ENCODE measurements at regions not wholly inside any gene's neighbourhood (a gene's known extent, or its start where the extent isn't known, plus 50 kb on each side); places are given as distances from the start of the nearest gene placed in this dataset.
"Not testable (repeated sequence)": the region's sequence is repeated elsewhere in the genome, so short reads cannot be mapped to it uniquely, and the experiment has no call there.

DNA sequence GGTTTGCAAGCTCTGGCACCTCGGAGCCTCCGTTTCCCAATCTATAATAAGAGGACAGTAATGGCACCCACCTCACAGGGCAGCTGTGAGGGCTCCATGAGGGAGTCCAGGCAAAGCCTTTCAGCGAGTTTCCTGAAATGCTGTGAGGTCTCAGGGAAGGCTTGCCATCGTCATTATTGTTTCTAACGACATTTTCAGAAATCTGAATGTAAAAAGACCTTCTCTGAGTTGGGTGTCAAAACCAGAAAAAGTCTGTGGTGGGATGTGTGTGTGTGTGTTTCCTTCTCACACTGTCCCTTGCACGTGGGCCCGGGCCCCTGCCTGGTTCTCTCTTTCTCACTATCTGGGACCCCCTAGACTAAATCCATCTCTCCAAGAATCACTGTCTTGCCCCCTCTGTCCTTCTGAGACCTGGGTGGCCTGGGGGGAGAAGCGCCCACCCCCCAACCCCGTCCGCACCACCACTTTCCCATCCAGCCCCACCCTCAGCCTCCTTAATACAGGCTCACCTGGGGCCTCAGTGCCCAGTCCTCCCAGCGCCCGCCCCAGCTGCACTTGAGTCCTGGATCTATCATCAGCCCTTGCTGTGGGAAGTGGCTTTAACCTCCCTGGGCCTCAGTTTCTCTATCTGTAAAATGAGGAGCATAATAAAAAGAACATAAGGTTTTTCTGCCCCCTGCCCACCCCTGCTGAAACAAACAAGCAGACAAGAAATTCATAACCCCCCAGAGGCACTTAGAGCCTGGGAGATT lies 180.3 kb downstream of the C9orf50 start:
- FAIRE-seq: no peak

DNA sequence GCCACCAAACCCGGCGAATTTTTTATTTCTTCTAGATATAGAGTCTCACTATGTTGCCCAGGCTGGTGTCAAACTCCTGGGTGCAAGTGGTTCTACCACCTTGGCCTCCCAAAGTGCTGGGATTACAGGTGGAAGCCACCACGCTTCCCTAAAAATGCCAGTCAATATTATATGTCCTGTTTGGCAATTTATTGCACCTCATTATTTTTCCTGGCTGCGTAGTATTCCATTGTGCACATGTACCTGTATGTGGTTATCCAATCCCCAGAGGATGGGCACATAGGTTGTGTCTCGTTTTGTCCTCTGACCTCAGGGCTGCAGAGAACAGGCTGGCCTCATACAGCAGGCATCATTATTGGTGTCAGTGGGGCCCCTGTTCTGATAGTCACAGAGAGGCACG lies 181.7 kb downstream of the C9orf50 start:
- FAIRE-seq (no peak), DNase-seq (ENCODE audit: insufficient read length, low spot score) (no peak)

More for the DNA sequence above, 180.3 kb downstream of the C9orf50 start:
- no peak for DNase-seq (ENCODE audit: insufficient read length, low spot score)

DNA sequence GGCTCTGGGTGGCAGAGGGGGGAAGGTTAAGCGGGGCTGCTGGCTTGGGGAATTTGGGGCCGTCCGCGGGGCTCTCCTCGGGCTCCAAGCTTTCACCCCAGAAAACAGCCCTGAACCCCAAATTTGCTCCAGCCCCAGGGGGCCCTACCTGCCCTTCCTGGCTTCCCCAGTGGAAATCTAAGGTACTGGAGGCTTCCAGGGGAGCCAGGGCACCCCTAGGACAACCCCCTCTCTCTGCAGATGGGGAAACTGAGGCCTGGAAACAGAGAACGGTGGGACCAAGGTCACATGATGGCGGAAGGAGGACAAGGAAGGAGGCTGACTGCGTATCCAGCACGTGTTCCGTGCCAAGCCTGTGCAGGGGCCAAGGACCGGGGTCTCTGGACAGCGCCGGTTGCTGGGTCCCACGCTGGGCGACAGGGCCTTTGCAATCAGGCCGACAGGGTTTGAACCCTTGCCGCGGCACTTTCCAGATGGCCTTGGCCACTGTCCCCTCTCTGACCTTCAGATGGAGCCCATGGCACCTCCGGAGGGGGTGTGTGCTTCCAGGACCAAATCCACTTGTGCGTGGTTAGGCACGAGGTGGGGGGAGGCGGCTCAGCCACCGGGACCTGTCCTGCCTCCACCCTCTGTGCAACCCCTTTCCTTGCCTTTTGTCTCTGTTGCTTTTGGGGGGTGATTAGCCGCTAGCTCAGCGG lies 183.1 kb downstream of the C9orf50 start:
- no peak for FAIRE-seq
- DNase-seq (ENCODE audit: insufficient read length, low spot score): no peak

DNA sequence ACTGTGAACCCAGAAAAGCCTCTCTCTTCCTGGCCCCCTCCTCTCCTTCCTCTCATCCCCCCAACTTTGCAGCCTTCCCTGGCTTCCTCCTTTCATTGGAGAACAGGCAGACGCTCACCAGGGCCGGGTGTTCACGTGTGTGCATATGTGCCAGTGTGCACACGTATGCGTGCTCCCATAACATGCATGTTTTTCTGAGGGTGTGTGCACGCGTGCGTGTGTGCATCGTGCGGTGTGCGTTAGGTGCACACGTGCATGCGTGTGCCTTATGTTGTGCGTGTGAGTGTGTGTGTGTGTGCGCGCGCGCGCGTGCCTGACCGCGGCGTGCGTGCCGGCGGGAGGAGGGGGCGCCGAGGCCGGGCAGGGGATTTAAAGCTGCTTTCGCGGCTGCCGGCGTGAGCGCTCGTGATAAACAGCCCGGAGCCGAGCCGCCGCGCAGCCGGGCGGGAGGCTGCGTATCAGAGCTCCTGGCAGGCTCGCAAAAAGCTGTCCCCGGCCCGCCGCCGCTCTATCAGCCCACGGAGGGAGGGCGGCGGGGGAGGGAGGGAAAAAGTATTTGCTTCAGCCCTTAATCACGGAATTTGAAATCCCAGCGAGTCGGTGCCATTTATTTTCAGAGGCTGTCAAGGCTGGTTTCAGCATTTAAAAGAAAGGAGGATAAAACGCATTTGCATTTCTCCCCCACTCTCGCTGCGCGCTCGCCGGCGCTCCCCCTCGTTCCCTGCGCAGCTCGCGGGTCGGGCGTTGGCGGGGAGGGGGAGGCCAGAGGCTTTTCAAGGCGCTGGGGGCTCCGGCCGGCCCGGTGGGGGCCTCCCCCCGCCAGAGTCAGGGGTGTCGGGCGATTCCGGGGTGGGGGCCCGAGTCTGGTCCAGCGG lies 183.9 kb downstream of the C9orf50 start:
- FAIRE-seq: no peak
- no peak for DNase-seq (ENCODE audit: insufficient read length, low spot score)

DNA sequence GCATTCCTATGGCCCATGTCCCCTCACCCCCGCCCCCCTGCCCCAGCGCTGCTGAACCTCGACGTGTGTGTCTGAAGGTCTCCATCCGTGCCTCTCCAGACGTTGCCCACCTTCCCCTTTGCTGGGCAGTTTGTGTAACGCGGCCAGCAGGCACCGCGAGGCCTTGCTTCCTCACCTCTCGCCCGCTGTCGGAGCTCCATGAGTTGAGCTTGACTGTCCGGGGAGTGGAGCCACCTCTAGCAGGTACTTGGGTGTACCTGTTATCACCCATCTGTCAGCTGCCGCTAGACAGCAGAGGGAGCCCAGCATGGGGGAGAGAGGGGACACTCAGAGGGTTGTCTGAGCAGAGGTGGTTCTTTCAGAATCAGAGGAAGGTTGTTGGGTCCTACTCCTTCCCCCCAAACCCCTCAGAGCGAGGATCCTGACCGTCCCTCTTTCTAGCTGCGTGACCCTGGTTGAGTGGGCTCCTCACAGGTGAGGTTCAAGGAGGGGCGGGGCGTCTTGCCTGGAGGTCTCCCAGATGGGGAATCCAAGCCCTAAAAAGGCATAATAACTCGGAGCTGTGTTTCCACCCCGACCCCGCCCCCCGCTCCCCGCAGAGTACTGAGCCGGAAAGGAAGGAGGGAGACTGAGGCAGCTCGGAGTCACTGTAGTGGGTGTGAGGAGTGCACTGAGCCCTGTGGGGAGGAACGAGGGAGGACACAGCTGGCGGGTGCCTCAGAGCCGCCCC lies 184.7 kb downstream of the C9orf50 start:
- DNase-seq (ENCODE audit: insufficient read length, low spot score) (no peak), FAIRE-seq (no peak)

DNA sequence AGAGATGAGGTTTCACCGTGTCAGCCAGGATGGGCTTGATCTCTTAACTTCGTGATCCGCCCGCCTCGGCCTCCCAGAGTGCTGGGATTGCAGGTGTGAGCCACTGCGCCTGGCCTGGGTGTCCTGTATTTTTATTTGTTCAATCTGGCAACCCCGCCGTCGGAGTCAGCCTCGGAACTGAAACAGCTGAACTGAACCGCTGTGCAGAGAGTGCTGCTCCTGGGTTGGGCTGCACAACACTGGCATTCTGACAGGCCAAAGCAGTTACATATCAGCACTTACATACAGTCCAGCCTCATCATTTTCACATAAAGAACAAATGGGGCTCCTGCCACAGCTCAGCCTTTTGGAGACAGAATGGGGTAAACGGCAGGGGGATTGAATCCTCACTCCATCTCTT lies 185.6 kb downstream of the C9orf50 start:
- no peak for DNase-seq (ENCODE audit: insufficient read length, low spot score)
- no peak for FAIRE-seq

DNA sequence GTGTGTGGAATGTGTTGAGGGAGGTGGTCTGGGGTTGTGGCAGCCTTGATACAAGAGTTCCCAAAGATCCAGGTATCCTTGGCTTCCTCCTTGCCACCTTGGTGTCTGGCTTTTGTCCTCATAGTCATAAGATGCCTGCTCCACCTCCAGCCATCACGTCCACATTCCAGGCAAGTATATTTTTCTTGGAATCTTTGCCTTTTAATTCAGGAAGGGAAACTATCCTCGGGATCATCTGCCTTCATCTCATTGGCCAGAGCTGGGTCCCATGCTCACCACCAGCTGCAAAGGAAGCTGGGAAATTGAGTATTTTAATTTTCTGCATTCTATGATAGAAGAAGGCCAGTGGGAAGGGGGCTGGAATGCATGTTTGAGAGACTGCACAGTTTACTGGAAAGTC lies 186.7 kb downstream of the C9orf50 start:
- DNase-seq (ENCODE audit: insufficient read length, low spot score): no peak
- FAIRE-seq: no peak

DNA sequence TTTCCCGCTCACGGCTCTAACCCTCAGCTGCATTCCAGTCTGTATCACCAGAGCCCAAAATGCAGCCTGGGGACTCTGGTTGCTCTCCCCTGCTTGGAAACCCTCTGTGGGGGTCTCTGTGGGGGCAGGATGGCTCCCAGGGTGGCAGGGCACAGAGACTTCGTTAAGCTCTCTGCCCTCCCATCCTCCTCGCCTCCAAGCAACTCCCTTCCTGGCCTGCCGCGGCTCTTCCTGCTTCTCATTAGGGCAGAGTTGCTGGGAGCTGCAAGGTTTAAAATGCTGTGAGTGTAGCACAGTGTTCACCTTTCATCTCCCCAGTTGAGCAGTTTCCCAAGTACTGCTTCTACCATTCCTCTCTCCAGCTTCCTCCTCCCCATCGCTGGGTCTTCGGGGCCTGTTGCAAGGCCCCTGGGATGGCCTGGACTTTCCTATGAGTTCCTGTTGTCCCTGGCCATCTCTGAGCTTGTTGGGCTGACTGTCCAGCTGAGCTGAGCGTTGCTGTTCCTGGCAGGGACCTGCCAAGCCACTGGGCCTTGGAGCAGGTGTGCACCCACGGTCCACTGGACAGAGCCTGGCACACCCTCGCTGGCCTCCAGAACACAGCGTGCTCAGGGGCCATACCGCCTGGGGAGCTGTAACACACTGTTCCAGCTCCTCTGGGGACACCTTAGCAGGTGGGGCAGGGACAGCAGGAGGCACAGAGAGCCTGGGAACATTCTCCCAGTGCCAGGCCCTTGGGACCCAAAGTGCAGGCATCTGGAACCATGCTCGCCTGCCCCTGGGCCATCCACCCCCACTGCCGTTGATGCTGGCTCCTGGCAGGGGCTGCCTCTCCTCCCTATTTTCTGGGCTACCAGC lies 188.4 kb downstream of the C9orf50 start:
- DNase-seq (ENCODE audit: insufficient read length, low spot score): no peak
- no peak for FAIRE-seq

DNA sequence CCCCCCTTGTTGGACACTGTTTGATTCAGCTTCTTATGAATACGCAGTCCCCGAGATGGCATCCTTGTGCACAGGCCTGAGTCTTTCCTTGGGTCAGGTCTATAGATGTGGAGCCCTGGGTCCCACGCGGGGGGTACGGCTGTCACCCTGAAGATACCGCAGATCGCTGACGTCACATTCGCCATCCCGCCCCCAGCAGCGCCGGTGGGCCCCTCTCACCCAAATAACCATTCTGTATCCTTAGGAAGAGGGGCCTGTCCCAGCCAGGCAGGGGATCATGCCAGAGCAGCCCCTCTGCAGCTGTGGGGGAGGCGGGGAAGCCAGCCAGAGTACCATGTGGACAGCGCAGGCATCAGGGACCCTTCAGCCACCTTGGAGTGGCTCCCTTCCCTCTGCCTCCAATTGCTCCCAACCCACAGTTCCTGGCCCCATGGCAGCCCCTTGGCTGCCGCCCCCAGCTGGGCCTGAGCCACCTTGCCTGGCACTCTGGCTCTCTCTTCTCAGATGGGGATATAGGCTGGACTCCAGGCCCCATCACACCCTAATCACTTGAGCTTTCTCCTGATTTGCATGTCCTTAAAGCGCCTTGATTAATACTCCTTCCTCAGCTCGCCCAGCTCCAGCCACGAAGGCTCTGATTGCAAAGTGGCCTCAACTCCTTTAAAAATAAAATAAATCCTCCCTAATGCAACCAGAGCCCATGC lies 189.8 kb downstream of the C9orf50 start:
- no peak for DNase-seq (ENCODE audit: insufficient read length, low spot score)
- FAIRE-seq: no peak

DNA sequence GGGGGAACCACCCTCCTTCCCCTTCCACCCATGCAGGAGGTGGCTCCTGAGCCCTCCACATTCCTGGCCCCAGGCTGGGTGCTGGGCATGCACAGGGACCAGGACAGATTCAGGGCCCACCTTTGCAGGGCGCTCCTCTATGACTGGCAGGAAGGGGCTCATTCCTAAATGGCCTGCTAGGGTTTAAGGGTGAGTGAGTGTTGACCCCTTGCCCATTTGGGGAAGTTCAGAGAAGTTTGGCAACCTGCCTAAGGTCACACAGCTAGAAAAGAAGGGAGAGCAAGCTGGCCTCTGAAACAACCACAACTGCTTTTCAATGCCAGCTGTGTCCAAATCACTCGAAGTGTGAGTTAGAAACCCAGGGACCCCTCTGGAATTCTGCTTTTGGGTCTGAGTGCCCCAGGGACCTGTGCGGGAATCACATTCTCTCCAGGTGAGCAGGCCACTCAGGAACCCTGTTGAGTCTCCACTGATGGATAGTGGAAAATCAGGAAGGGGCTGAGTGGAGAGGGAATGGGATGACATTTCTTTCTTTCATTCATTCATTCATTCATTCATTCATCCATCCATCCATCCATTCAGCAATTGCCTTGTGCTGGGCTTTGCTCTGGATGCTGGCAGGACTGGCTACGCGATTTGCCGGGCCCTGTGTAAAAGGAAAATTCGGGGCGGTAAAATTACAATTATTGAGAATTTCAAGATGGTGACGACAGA lies 191.9 kb downstream of the C9orf50 start:
- FAIRE-seq (no peak), DNase-seq (ENCODE audit: insufficient read length, low spot score) (no peak)

DNA sequence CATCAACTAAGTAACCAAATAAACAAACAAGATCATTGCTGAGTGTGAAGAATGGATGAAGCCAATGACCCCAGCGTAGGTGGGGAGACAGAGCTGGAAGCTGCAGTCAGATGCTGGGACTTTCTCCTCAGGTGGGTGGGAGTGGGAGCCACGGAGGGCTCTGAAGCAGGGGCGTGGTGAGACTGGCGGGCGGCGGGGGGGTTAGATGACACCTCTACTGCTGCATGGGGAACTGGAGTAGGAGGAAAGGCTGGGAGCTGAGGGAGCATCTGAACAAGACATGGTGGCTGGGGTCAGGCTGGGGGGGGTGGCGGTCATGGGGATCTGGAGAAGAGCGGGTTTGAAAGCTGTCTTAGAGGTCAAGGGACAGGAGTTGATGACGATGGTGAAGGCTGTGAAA lies 193.8 kb downstream of the C9orf50 start:
- FAIRE-seq: no peak

DNA sequence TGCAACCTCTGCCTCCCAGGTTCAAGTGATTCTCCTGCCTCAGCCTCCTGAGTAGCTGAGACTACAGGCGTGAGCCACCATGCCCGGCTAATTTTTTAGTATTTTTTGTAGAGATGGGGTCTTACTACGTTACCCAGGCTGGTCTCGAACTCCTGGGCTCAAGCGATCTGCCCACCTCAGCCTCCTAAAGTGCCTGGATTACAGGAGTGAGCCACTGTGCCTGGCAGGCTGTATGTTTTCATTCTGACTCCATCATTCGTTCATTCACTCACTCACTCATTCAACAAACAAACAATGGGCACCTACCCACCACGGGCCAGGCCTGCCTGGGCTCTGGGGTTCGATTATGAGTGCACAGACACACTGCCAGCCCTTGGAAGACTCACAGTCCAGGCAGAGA lies 197.1 kb downstream of the C9orf50 start:
- not testable (repeated sequence) for DNase-seq (ENCODE audit: insufficient read length, low spot score); FAIRE-seq

More for the DNA sequence above, 193.8 kb downstream of the C9orf50 start:
- DNase-seq (ENCODE audit: insufficient read length, low spot score): no peak

DNA sequence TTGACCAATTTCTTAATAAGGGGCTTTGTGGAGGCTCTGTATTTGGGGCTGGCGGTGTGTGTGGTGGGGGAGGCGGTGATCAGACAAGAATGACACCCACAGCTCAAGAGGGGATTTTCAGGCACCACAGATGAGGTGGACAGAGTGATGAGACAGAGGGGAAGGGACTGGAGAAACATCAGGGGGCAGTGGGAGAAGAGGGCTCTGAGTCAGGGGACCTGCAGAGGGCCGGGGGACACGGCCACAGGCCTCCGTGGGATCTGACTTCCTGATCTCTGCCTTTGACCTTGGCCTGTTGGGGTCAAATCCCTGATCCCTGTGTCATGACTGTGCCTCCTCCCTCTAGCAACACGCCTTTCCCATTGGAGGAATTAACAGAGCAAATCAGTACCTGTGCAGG lies 197.7 kb downstream of the C9orf50 start:
- DNase-seq (ENCODE audit: insufficient read length, low spot score) (no peak), FAIRE-seq (no peak)

DNA sequence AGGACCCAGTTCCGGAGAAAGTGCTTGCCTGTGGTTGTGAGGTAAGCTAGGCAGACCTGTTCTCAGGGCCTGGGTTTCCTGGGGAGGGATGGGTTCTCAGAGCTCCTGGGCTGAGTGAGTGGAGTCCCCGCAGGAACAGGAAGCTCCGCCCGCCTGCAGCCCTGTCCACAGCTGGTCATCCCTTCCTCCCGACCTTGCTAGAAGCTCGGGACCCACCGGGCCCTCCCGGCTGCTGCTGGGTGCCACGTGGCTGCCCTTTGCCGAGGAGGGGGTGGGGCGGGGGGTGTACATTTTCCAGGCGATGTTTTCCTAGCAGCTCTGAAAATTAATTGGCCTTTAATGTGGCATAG lies 198.1 kb downstream of the C9orf50 start:
- DNase-seq (ENCODE audit: insufficient read length, low spot score): no peak
- FAIRE-seq: no peak

DNA sequence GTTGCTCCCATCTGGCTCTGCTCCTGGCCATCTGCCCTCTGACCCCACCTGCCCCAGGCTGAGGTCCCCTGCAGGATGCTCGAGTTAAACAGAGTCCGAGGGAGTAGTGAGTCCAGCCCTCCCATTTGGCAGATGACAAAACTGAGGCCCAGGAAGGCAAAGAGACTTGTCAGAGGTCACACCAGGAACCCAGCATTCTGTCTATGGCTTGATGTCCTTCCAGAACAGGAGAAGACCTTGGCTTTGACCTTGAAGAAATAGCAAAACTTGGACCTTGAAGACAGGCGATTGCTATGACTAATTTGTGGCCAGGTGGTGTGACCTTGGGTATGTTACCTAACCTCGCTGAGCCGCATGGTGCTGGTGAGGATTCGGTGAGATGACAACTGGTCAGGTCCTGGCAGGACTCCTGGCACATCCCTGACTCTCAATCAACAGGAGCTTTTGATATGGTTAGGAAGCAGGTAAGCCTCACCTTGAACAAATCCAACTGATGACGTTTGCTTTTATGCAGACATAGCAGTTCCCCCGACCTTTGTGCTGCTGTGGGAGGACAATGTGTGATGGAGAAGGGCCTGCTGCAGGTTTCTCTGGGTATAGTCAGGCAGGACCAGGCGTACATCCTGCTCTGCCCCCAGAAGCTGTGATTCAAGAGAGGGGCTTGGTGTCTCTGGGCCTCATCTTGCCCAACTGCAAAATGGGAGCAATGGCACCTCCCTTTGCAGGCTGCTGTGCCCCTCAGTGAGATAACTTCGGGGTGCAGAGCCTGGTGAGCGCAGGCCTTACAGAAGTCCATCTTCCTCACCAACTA lies 198.7 kb downstream of the C9orf50 start:
- DNase-seq (ENCODE audit: insufficient read length, low spot score) (no peak), FAIRE-seq (no peak)

DNA sequence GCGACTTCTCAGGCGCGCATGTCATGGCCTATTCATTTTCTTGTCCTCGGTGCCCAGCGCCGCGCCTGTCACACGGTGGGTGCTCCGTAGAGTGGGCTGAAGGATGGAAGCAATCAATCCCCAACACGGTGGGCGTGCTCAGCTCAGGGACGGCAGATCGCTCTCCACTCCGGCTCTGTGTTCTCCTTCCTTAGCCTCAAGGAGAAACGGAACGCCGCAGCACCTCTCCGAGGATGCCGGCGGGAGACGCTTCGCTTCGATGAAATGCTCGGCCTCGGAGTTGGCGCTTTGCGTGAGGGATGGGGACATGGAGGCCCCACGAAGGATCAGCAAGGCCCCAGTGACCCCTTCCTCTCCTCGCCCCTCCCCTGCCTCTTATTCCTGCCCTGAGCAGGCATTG lies 199.5 kb downstream of the C9orf50 start:
- no peak for DNase-seq (ENCODE audit: insufficient read length, low spot score)
- no peak for FAIRE-seq

DNA sequence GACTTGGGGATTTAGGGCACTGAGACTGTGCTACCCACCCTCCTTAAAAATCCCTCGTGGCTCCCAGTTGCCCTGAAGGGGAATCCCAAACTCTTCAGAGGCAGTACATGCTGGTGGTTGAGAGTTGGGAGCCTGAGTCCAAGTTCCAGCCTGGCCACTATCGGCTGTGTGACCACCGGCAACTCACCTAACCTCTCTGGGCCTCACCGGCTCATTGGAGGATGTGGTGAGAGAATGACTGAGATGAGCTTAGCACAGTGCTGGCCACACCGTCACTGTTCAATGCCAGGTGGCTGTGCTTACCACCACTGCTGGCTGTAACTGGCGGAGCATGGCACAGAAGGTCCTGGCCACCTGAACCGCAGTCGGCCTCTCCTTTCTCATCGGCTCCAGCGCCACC lies 200.2 kb downstream of the C9orf50 start:
- FAIRE-seq (no peak), DNase-seq (ENCODE audit: insufficient read length, low spot score) (no peak)

DNA sequence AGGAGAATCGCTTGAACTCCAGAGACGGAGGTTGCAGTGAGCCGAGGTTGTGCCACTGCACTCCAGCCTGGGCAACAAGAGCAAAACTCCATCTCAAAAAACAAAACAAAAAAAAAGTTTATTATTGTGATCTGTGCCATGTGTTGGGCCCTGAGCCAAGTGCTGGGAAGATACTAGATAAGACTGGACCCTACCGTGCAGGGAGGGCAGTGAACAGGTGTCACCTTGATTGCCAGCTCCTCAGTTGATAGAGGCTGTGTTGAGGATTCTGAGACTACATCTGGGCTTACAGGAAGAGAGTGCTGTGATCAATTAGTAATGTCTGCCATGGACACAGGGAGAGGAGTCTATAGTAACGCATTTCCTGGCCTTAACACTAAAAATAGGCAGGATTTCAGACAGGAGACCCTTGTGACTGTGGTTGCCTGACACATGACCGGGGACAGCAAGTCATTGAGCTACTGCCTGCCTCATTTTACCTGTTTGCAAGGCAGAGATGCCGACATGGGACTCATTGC lies 201.5 kb downstream of the C9orf50 start:
- no peak for FAIRE-seq
- DNase-seq (ENCODE audit: insufficient read length, low spot score): no peak
